ENCODE measurements at regions not wholly inside any gene's neighbourhood (a gene's known extent, or its start where the extent isn't known, plus 50 kb on each side); places are given as distances from the start of the nearest gene placed in this dataset.
A peak's percentile ranks its signal among the peaks of the same experiment; 100 is the strongest.

DNA sequence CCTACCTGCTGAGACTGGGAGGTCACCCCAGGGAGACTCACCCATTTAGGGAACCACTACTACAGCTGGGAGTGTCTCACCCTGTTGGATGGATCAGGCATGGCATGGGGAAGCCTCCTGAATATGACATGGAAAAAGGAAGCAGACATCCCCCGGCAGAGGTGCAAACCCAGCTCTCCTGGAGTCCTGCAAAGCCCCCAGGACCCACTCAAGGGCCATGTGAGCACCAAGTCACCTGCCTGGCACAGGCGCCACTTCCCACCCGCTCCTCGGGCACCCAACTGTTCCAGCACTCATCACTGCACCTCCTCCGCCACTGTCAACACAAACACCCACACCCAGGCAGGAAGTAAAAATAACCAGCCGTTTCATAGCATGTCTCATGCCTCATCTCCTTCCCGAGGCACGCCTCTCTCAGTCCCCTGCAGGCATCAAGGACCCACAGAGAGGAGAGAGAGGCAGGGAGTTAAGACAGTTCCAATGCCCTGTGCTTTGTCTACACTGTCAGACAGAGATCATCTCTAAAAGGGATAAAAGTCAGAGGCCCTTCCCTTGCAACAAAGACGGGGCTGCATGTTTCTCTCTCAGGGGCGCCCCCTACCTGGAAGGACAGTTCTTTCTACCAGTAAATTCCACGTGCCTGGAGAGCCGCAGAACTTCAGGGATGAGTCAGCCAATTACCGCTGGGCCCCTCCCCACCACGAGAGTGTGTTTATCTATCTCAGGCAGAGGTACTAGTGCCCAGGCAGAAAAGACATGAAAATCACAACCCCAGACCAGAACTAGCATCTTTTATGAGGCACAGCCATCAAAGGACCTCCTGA is 150.1 kb upstream of the SOD1 start:
- 68% methylated on average over 14 of the region's 14 CpGs; no CpG with 5 or more reads in 1 of the 2 experiments for WGBS, 2 experiments (ENCODE audit: extremely low coverage in 1 of 2, insufficient coverage in 1 of 2, insufficient read length in 1 of 2, insufficient replicate concordance in 2 of 2, low coverage in 1 of 2, low lambda C conversion rate in 2 of 2, missing lambda C conversion rate in 1 of 2)
- CTCF ChIA-PET (ENCODE audit: partially characterized antibody): interaction anchor here (0.7 to 1.8 kb wide), 17 partner anchors 9 to 310 kb away, joined by 3 to 10 read pairs (median 4); no protein-coding TSS in a partner anchor
- 0 out of 2 replicates have a peak overlapping the region, but pooled peaks have one; percentile 85 for H2BK15ac ChIP-seq (ENCODE audit: low read length)
- TF ChIP-seq TEAD4 (IDR thresholded peaks at IDR 0.05; ENCODE audit: low read depth, low read length) (peak; percentile 39; the same call in 1 of the 2 replicates), CHD1 (IDR thresholded peaks at IDR 0.05; ENCODE audit: low read depth, low read length) (no peak), SP4 (IDR thresholded peaks at IDR 0.05; ENCODE audit: low read length) (no peak), JUND (IDR thresholded peaks at IDR 0.05; ENCODE audit: low read length) (peak; percentile 78; the same call in 1 of the 2 replicates), ZNF274 (IDR thresholded peaks at IDR 0.05; ENCODE audit: borderline replicate concordance, extremely low read depth, low read length) (no peak), TAF7 (optimal IDR thresholded peaks at IDR 0.05; ENCODE audit: borderline replicate concordance, low read depth, low read length) (no peak), SP1 (IDR thresholded peaks at IDR 0.05; ENCODE audit: low read depth, low read length) (no peak), PHF8 (conservative IDR thresholded peaks at IDR 0.05; ENCODE audit: low read depth, low read length) (no peak), E2F6 (IDR thresholded peaks at IDR 0.05) (peak; percentile 56; the same call in 1 of the 2 replicates), BACH1 (IDR thresholded peaks at IDR 0.05; ENCODE audit: low read length) (peak; percentile 89), TBP (IDR thresholded peaks at IDR 0.05; ENCODE audit: low read depth, low read length) (no peak), POU5F1 (IDR thresholded peaks at IDR 0.05; ENCODE audit: low read depth, low read length) (no peak)

More for the DNA sequence above, 150.1 kb upstream of the SOD1 start:
- Histone ChIP-seq H2AFZ (ENCODE audit: low read length) (no peak overlapping the region), H3K56ac (replicated peaks; ENCODE audit: insufficient read length, low read depth, low read length) (no peak overlapping the region), H4K5ac (ENCODE audit: insufficient read length, low read depth, low read length) (no peak overlapping the region), H3K9me3 (ENCODE audit: insufficient read depth in 2 of 2, low read depth in 1 of 2, low read length in 1 of 2) (no peaks in the 10 kb centered on the region), H3K4me1 (replicated peaks in 1 of 4; ENCODE audit: control insufficient read depth in 3 of 4, insufficient read depth in 4 of 4, low read length in 3 of 4) (peaks cover 2 to 9% (median 6%) of the 10 kb centered on the region in 4 experiments; a peak in 6 of 7 replicates), H3K14ac (ENCODE audit: insufficient read length) (no peak overlapping the region), H3K4me3 (ENCODE audit: extremely low read depth in 1 of 4, insufficient read depth in 2 of 4, low read depth in 3 of 4, low read length in 4 of 4) (no peak overlapping the region), H2AK5ac (ENCODE audit: low read depth, low read length) (peak overlapping the region; percentile 17; the same call in 1 of the 2 replicates), H4K20me1 (replicated peaks in 1 of 2; ENCODE audit: control insufficient read depth in 1 of 2, insufficient read depth in 2 of 2, low read length in 2 of 2) (no peaks in the 10 kb centered on the region), H3K4ac (replicated peaks; ENCODE audit: insufficient read length, low read depth, low read length) (no peak overlapping the region), H2BK120ac (replicated peaks; ENCODE audit: low read depth, low read length) (no peak overlapping the region), H3K23ac (ENCODE audit: insufficient read length) (no peak overlapping the region), H2BK12ac (ENCODE audit: low read depth, low read length) (peak overlapping the region; percentile 86), H4K91ac (replicated peaks; ENCODE audit: insufficient read length, low read length) (no peak overlapping the region), H3K27me3 (replicated peaks in 1 of 4; ENCODE audit: control insufficient read depth in 3 of 4, extremely low read depth in 1 of 4, insufficient read depth in 3 of 4, low read length in 3 of 4) (no peaks in the 10 kb centered on the region), H3K79me2 (ENCODE audit: control insufficient read depth in 1 of 2, insufficient read depth in 2 of 2, low read length in 2 of 2) (peaks cover 0 to 41% of the 10 kb centered on the region in 2 experiments; a peak in 2 of 4 replicates), H3K79me1 (ENCODE audit: low read depth, low read length) (peaks cover 13% of the 10 kb centered on the region), H3K36me3 (ENCODE audit: control insufficient read depth in 2 of 4, insufficient read depth in 4 of 4, low read length in 3 of 4) (no peaks in the 10 kb centered on the region), H3K9ac (replicated peaks in 1 of 4; ENCODE audit: extremely low read depth in 1 of 4, low read depth in 3 of 4, low read length in 3 of 4) (no peak overlapping the region), H3K18ac (ENCODE audit: extremely low read depth, low read length) (0 out of 2 replicates have a peak overlapping the region, but pooled peaks have one; percentile 34), H3K23me2 (ENCODE audit: low read depth, low read length) (no peaks in the 10 kb centered on the region; the same call in 1 of the 2 replicates), H2BK20ac (ENCODE audit: low read length) (0 out of 2 replicates have a peak overlapping the region, but pooled peaks have one; percentile 8), H2BK5ac (ENCODE audit: low read depth, low read length) (peak overlapping the region; percentile 66), H3K4me2 (ENCODE audit: insufficient read depth in 1 of 2, low read depth in 2 of 2, low read length in 2 of 2) (no peak overlapping the region), H3K27ac (ENCODE audit: low read depth, low read length) (no peak overlapping the region), H4K8ac (ENCODE audit: extremely low read depth, insufficient read depth, low read length) (0 out of 2 replicates have a peak overlapping the region, but pooled peaks have one; percentile 9)
- FAIRE-seq (peak; percentile 96), DNase-seq (ENCODE audit: low read depth in 1 of 2, low spot score in 2 of 2) (peak in 1 of 2 experiments; percentile 85)
- POLR2A ChIA-PET (ENCODE audit: partially characterized antibody): interaction anchor here (0.7 to 1.0 kb wide), 2 partner anchors 12 to 15 kb away, joined by 3 read pairs; no protein-coding TSS in a partner anchor
